ENCODE measurements at regions not wholly inside any gene's neighbourhood (a gene's known extent, or its start where the extent isn't known, plus 50 kb on each side); places are given as distances from the start of the nearest gene placed in this dataset.

DNA sequence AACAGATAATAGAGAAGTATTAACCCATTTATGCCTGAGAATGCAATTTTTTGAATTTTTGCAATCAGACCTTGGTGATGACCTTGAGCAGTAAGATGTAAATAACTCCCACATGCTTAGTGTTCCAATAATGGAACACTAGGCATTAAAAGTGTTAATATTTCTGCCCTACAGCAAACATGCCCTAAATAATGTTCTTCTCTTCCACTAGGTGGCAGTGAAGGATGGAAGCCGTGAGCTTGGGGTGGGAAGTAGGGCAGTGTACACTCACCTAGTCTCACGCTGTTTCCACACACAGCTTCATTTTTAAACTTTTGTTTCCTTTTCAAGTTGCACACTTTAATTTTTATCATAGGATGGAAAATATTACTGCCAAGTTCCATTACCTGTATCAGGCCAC is 613.1 kb upstream of the HS3ST1 start:
- H3K27ac ChIP-seq (ENCODE audit: low read depth, low read length), result no peak overlapping the region
- no peaks in the 10 kb centered on the region for H3K27me3 ChIP-seq (ENCODE audit: insufficient read depth, low read length)
- no TSS peak for BruUV-seq (replicated peaks)
- no peak for DNase-seq (ENCODE audit: low read depth, low spot score)
- H3K9me3 ChIP-seq (ENCODE audit: control insufficient read depth in 1 of 2, insufficient read depth in 1 of 2, low read depth in 1 of 2, low read length in 2 of 2), result peaks cover 7 to 8% of the 10 kb centered on the region in 2 experiments; a peak in 2 of 4 replicates
- CTCF ChIA-PET, result interaction anchor here (0.6 to 2.7 kb wide), 5 partner anchors 9 to 591 kb away, joined by 3 to 20 read pairs (median 4); no protein-coding TSS in a partner anchor
- no peak overlapping the region for H2AFZ ChIP-seq (ENCODE audit: low read depth, low read length, poor library complexity, severe bottlenecking)
- intact Hi-C loops (cut with micrococcal nuclease), result loop anchor here (2.0 kb wide), 1 partner anchor 591 kb away; no protein-coding TSS in a partner anchor
- H3K36me3 ChIP-seq (ENCODE audit: control insufficient read depth in 1 of 2, insufficient read depth in 2 of 2, low read length in 2 of 2), result no peaks in the 10 kb centered on the region
- POLR2A ChIA-PET, result no interaction called here
- H3K9me2 ChIP-seq (ENCODE audit: insufficient read depth), result no peaks in the 10 kb centered on the region
- H3K4me1 ChIP-seq (ENCODE audit: control insufficient read depth in 1 of 2, insufficient read depth in 2 of 2, low read length in 2 of 2), result no peaks in the 10 kb centered on the region
- RAD21 ChIA-PET (ENCODE audit: low non-redundant PET in 1 of 2, low total read pairs in 2 of 2, uncharacterized antibody in 2 of 2, unreplicated experiment in 2 of 2), result interaction anchor here in 1 of 2 experiments (1.6 kb wide), 1 partner anchor 591 kb away, joined by 8 read pairs; no protein-coding TSS in a partner anchor
- no peak overlapping the region for H3K9ac ChIP-seq (ENCODE audit: low read length)
- no peak overlapping the region for H3K4me2 ChIP-seq (ENCODE audit: low read length)
- H3K4me3 ChIP-seq (replicated peaks in 1 of 2; ENCODE audit: low read depth in 1 of 2, low read length in 2 of 2), result no peak overlapping the region
- peak; percentile 64; the same call in 1 of the 2 replicates for ATAC-seq
- no peaks in the 10 kb centered on the region for H3K79me2 ChIP-seq (ENCODE audit: insufficient read depth, low read length)
- no peaks in the 10 kb centered on the region for H4K20me1 ChIP-seq (ENCODE audit: insufficient read depth)
- TF ChIP-seq TCF7L2 (IDR thresholded peaks at IDR 0.05; ENCODE audit: borderline replicate concordance, extremely low read depth, insufficient read depth, insufficient read length) (no peak), CBX3 (IDR thresholded peaks at IDR 0.05; ENCODE audit: low read depth) (peak; percentile 42; the same call in 1 of the 2 replicates), RAD21 (IDR thresholded peaks at IDR 0.05; ENCODE audit: low read depth) (peak; percentile 68), POLR2A (IDR thresholded peaks at IDR 0.05; ENCODE audit: borderline replicate concordance, extremely low read depth, insufficient read depth, insufficient read length) (no peak), ZFX (IDR thresholded peaks at IDR 0.05) (no peak)
- TF ChIP-seq, protein P1, sequence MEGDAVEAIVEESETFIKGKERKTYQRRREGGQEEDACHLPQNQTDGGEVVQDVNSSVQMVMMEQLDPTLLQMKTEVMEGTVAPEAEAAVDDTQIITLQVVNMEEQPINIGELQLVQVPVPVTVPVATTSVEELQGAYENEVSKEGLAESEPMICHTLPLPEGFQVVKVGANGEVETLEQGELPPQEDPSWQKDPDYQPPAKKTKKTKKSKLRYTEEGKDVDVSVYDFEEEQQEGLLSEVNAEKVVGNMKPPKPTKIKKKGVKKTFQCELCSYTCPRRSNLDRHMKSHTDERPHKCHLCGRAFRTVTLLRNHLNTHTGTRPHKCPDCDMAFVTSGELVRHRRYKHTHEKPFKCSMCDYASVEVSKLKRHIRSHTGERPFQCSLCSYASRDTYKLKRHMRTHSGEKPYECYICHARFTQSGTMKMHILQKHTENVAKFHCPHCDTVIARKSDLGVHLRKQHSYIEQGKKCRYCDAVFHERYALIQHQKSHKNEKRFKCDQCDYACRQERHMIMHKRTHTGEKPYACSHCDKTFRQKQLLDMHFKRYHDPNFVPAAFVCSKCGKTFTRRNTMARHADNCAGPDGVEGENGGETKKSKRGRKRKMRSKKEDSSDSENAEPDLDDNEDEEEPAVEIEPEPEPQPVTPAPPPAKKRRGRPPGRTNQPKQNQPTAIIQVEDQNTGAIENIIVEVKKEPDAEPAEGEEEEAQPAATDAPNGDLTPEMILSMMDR (IDR thresholded peaks at IDR 0.05 in 2 of 3, conservative IDR thresholded peaks at IDR 0.05 in 1 of 3; ENCODE audit: borderline replicate concordance in 1 of 3, insufficient read depth in 1 of 3, low read depth in 2 of 3, low read length in 2 of 3), result peak; percentile 40 to 63 (median 46); a peak in 4 of 6 replicates
- TF ChIP-seq, protein P2, sequence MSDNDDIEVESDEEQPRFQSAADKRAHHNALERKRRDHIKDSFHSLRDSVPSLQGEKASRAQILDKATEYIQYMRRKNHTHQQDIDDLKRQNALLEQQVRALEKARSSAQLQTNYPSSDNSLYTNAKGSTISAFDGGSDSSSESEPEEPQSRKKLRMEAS (IDR thresholded peaks at IDR 0.05), result no peak
- TF ChIP-seq, protein P3, sequence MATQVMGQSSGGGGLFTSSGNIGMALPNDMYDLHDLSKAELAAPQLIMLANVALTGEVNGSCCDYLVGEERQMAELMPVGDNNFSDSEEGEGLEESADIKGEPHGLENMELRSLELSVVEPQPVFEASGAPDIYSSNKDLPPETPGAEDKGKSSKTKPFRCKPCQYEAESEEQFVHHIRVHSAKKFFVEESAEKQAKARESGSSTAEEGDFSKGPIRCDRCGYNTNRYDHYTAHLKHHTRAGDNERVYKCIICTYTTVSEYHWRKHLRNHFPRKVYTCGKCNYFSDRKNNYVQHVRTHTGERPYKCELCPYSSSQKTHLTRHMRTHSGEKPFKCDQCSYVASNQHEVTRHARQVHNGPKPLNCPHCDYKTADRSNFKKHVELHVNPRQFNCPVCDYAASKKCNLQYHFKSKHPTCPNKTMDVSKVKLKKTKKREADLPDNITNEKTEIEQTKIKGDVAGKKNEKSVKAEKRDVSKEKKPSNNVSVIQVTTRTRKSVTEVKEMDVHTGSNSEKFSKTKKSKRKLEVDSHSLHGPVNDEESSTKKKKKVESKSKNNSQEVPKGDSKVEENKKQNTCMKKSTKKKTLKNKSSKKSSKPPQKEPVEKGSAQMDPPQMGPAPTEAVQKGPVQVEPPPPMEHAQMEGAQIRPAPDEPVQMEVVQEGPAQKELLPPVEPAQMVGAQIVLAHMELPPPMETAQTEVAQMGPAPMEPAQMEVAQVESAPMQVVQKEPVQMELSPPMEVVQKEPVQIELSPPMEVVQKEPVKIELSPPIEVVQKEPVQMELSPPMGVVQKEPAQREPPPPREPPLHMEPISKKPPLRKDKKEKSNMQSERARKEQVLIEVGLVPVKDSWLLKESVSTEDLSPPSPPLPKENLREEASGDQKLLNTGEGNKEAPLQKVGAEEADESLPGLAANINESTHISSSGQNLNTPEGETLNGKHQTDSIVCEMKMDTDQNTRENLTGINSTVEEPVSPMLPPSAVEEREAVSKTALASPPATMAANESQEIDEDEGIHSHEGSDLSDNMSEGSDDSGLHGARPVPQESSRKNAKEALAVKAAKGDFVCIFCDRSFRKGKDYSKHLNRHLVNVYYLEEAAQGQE (IDR thresholded peaks at IDR 0.05; ENCODE audit: low read depth), result no peak
